GM11168 (cell line): ENCODE measurements at regions not wholly inside any gene's neighbourhood (a gene's known extent, or its start where the extent isn't known, plus 50 kb on each side); places are given as distances from the start of the nearest gene placed in this dataset.
"Not testable (repeated sequence)": the region's sequence is repeated elsewhere in the genome, so short reads cannot be mapped to it uniquely, and the experiment has no call there.

Source experiments
- in situ Hi-C: fragments of 300-500 bp; cut with MboI; formaldehyde crosslinking; loops from one replicate; pipeline ENCODE4 v1.12.0; 2022; ENCODE audit warnings: low sequenced_read_pairs; ENCODE audit not compliant: unreplicated experiment

- in situ Hi-C loops, result no loop called here
These were observed 265.5 kb downstream of the ALDH8A1 start for GRCh38 chr6:134684423-134684795.

- in situ Hi-C loops, result no loop called here
These were observed 266.0 kb downstream of the ALDH8A1 start for GRCh38 chr6:134683783-134684422.

GRCh38 chr6:134680433-134680832, 269.5 kb downstream of the ALDH8A1 start:
- in situ Hi-C loops, result no loop called here

- in situ Hi-C loops, result no loop called here
These were observed 269.9 kb downstream of the ALDH8A1 start for GRCh38 chr6:134680021-134680420.

- in situ Hi-C loops, result no loop called here
These were observed 271.4 kb downstream of the ALDH8A1 start for GRCh38 chr6:134678436-134678889.

GRCh38 chr6:134676307-134677281, 273.3 kb downstream of the ALDH8A1 start:
- in situ Hi-C loops, result no loop called here

- in situ Hi-C loops, result no loop called here
These were observed 274.5 kb downstream of the ALDH8A1 start for GRCh38 chr6:134675110-134676054.

- in situ Hi-C loops, result no loop called here
These were observed 275.3 kb downstream of the ALDH8A1 start for GRCh38 chr6:134674562-134674961.

- in situ Hi-C loops, result no loop called here
These were observed 280.4 kb downstream of the ALDH8A1 start for GRCh38 chr6:134669485-134669884.

- in situ Hi-C loops, result no loop called here
These were observed 282.8 kb downstream of the ALDH8A1 start for GRCh38 chr6:134667111-134667510.

- in situ Hi-C loops, result no loop called here
These were observed 283.8 kb downstream of the ALDH8A1 start for GRCh38 chr6:134666125-134666524.

- in situ Hi-C loops, result no loop called here
These were observed 284.7 kb downstream of the ALDH8A1 start for GRCh38 chr6:134665029-134665723.

- in situ Hi-C loops, result no loop called here
These were observed 285.9 kb downstream of the ALDH8A1 start for GRCh38 chr6:134663800-134664535.

- in situ Hi-C loops, result no loop called here
These were observed 286.5 kb downstream of the ALDH8A1 start for GRCh38 chr6:134663356-134663755.

GRCh38 chr6:134662077-134662700, 287.7 kb downstream of the ALDH8A1 start:
- in situ Hi-C loops, result no loop called here

GRCh38 chr6:134659885-134660284, 290.0 kb downstream of the ALDH8A1 start:
- in situ Hi-C loops, result not testable (repeated sequence)

GRCh38 chr6:134658596-134658995, 291.3 kb downstream of the ALDH8A1 start:
- in situ Hi-C loops, result no loop called here

- in situ Hi-C loops, result no loop called here
These were observed 292.0 kb downstream of the ALDH8A1 start for GRCh38 chr6:134657751-134658527.
